K562 (cell line): ENCODE measurements at regions not wholly inside any gene's neighbourhood (a gene's known extent, or its start where the extent isn't known, plus 50 kb on each side); places are given as distances from the start of the nearest gene placed in this dataset.

Experiments
- BCL6 ChIP-seq: fragments of 250-450 bp; sonication (Bioruptor Pico); IDR thresholded peaks from 2 replicates; pipeline ENCODE4 v1.4.0; 2020
- CBX8 ChIP-seq: fragments of 200-600 bp; sonication (generic); IDR thresholded peaks from 2 replicates; pipeline ENCODE4 v1.6.1; 2012; ENCODE audit warnings: borderline replicate concordance, mixed run types, low read depth, mild to moderate bottlenecking, moderate library complexity, mixed read lengths, low read length, control low read depth, inconsistent platforms; ENCODE audit not compliant: poor library complexity, severe bottlenecking; ENCODE audit errors: extremely low read depth
- CTCFL ChIP-seq: IDR thresholded peaks from 2 replicates; pipeline ENCODE4 v1.6.1; 2011; ENCODE audit warnings: borderline replicate concordance, low read depth, mild to moderate bottlenecking, moderate library complexity, low read length; ENCODE audit not compliant: insufficient read depth, poor library complexity, severe bottlenecking
- E2F5 ChIP-seq: sonication (generic); formaldehyde crosslinking; IDR thresholded peaks from 2 replicates; pipeline ENCODE4 v1.8.0; 2022; ENCODE audit warnings: mild to moderate bottlenecking, missing genetic modification reagents
- EZH2 ChIP-seq: IDR thresholded peaks from 2 replicates; pipeline ENCODE4 v1.6.1; 2012; ENCODE audit warnings: low read depth, mild to moderate bottlenecking, inconsistent platforms, low read length, borderline replicate concordance
- KAT2B ChIP-seq: IDR thresholded peaks from one replicate; pipeline ENCODE4 v1.6.1; 2012; ENCODE audit warnings: low read depth, mild to moderate bottlenecking, control low read depth, inconsistent platforms, low read length, moderate library complexity
- MAFG ChIP-seq: fragments of 450-650 bp; conservative IDR thresholded peaks from 2 replicates; pipeline ENCODE4 v1.6.1; 2016; ENCODE audit warnings: missing genetic modification characterization, missing compliant biosample characterization
- MITF ChIP-seq: IDR thresholded peaks from 2 replicates; pipeline ENCODE4 v1.6.1; 2014; ENCODE audit warnings: antibody characterized with exemption
- MXI1 ChIP-seq: IDR thresholded peaks from 2 replicates; pipeline ENCODE4 v1.6.1; 2011; ENCODE audit warnings: low read depth, mild to moderate bottlenecking, improper control_type of control experiment, low read length
- NCOA6 ChIP-seq: fragments of 450-650 bp; IDR thresholded peaks from 2 replicates; pipeline ENCODE4 v1.6.1; 2017; ENCODE audit warnings: mild to moderate bottlenecking
- NFRKB ChIP-seq: fragments of 450-650 bp; IDR thresholded peaks from 2 replicates; pipeline ENCODE4 v1.6.1; 2016; ENCODE audit warnings: low read depth
- PHF20 ChIP-seq: fragments of 450-650 bp; IDR thresholded peaks from 2 replicates; pipeline ENCODE4 v1.6.1; 2018; ENCODE audit not compliant: partially characterized antibody
- POLR2H ChIP-seq: IDR thresholded peaks from 2 replicates; pipeline ENCODE4 v1.6.1; 2016; ENCODE audit warnings: missing genetic modification characterization, low read depth, mild to moderate bottlenecking, control low read depth, missing compliant biosample characterization, moderate library complexity
- SUPT5H ChIP-seq: fragments of 450-650 bp; IDR thresholded peaks from 2 replicates; pipeline ENCODE4 v1.6.1; 2016
- TAF15 ChIP-seq: fragments of 200-400 bp; formaldehyde crosslinking; IDR thresholded peaks from 2 replicates; pipeline ENCODE4 v1.6.1; 2017; ENCODE audit warnings: mild to moderate bottlenecking, low read depth, low read length, moderate library complexity
- ZBTB1 ChIP-seq: sonication (generic); formaldehyde crosslinking; IDR thresholded peaks from 2 replicates; pipeline ENCODE4 v1.8.1; 2023; ENCODE audit warnings: missing genetic modification reagents, low read depth, mild to moderate bottlenecking, borderline replicate concordance
- ZC3H11A ChIP-seq: IDR thresholded peaks from 2 replicates; pipeline ENCODE4 v1.6.1; 2012; ENCODE audit warnings: low read depth, low read length, improper control_type of control experiment
- ZNF12 ChIP-seq: sonication (generic); formaldehyde crosslinking; IDR thresholded peaks from 2 replicates; pipeline ENCODE4 v1.4.0; 2020; ENCODE audit warnings: mild to moderate bottlenecking, missing genetic modification reagents
- ZNF165 ChIP-seq: fragments of 250-450 bp; sonication (Bioruptor Pico); IDR thresholded peaks from 2 replicates; pipeline ENCODE4 v1.4.0; 2020; ENCODE audit warnings: borderline replicate concordance
- ZNF512 ChIP-seq: IDR thresholded peaks from 2 replicates; pipeline ENCODE4 v1.6.1; 2016; ENCODE audit warnings: missing genetic modification characterization, missing compliant biosample characterization
- ZNF551 ChIP-seq: fragments of 250-450 bp; sonication (Bioruptor Pico); IDR thresholded peaks from 2 replicates; pipeline ENCODE4 v1.5.0; 2021; ENCODE audit warnings: mild to moderate bottlenecking, moderate library complexity
- ZNF766 ChIP-seq: fragments of 200-800 bp; sonication (Bioruptor generic); conservative IDR thresholded peaks from 2 replicates; pipeline ENCODE4 v1.6.1; 2016; ENCODE audit warnings: missing genetic modification characterization, missing compliant biosample characterization

- no peak for TF ChIP-seq CTCFL
- no peak for TF ChIP-seq TAF15
- TF ChIP-seq CBX8 = no peak
- TF ChIP-seq KAT2B = no peak
- TF ChIP-seq MXI1 = no peak
- TF ChIP-seq ZBTB1 (CRISPR knock-in tag) = no peak
- no peak for TF ChIP-seq ZC3H11A
- TF ChIP-seq SUPT5H = no peak
- no peak for TF ChIP-seq ZNF512 (tag)
- no peak for TF ChIP-seq ZNF551 (CRISPR knock-in tag)
- no peak for TF ChIP-seq MITF
- no peak for TF ChIP-seq ZNF766 (CRISPR knock-in tag)
- no peak for TF ChIP-seq ZNF165 (CRISPR knock-in tag)
- TF ChIP-seq PHF20 = no peak
- TF ChIP-seq POLR2H = no peak
- TF ChIP-seq MAFG = peak; percentile 48
- no peak for TF ChIP-seq NCOA6
- no peak for TF ChIP-seq E2F5 (CRISPR knock-in tag)
- TF ChIP-seq BCL6 (CRISPR knock-in tag) = no peak
- TF ChIP-seq NFRKB = no peak
- no peak for TF ChIP-seq EZH2
- no peak for TF ChIP-seq ZNF12 (CRISPR knock-in tag)
Measured at GRCh38 chr2:12448846-12449505, 267.8 kb upstream of the TRIB2 start (continued).
